SK-N-SH treated with all-trans-retinoic acid at 6 μM for 48 hours (cell line): ENCODE measurements at regions not wholly inside any gene's neighbourhood (a gene's known extent, or its start where the extent isn't known, plus 50 kb on each side); places are given as distances from the start of the nearest gene placed in this dataset.
A peak's percentile ranks its signal among the peaks of the same experiment; 100 is the strongest.
"Not testable (repeated sequence)": the region's sequence is repeated elsewhere in the genome, so short reads cannot be mapped to it uniquely, and the experiment has no call there.

Experiments used
- ATAC-seq: fragments of 200-7000 bp; cut with Tn5 transposase; 3 replicates; pipeline ENCODE4 v1.9.1; 2020; ENCODE audit warnings: mild to moderate bottlenecking, moderate library complexity
- ARNTL ChIP-seq: fragments of 450-650 bp; formaldehyde crosslinking; IDR thresholded peaks from 2 replicates; pipeline ENCODE4 v1.5.0; 2020; ENCODE audit warnings: low read depth, mild to moderate bottlenecking, moderate library complexity, borderline replicate concordance
- CREB5 ChIP-seq: fragments of 250-450 bp; sonication (Bioruptor Pico); IDR thresholded peaks from 2 replicates; pipeline ENCODE4 v1.5.1; 2020; ENCODE audit warnings: low read depth, mild to moderate bottlenecking, moderate library complexity
- CSRNP3 ChIP-seq: fragments of 250-450 bp; sonication (Bioruptor Pico); IDR thresholded peaks from 2 replicates; pipeline ENCODE4 v1.5.1; 2021; ENCODE audit warnings: mild to moderate bottlenecking, moderate library complexity
- ESRRG ChIP-seq: fragments of 250-450 bp; sonication (Bioruptor Pico); IDR thresholded peaks from 2 replicates; pipeline ENCODE4 v1.6.1; 2021; ENCODE audit warnings: mild to moderate bottlenecking
- GLIS3 ChIP-seq: fragments of 250-450 bp; sonication (Bioruptor Pico); IDR thresholded peaks from 2 replicates; pipeline ENCODE4 v1.5.0; 2020; ENCODE audit warnings: mild to moderate bottlenecking, moderate library complexity
- ISL1 ChIP-seq: fragments of 250-450 bp; sonication (Bioruptor Pico); IDR thresholded peaks from 2 replicates; pipeline ENCODE4 v2.1.2; 2022; ENCODE audit warnings: mild to moderate bottlenecking, moderate library complexity
- PATZ1 ChIP-seq: fragments of 250-450 bp; sonication (Bioruptor Pico); IDR thresholded peaks from 2 replicates; pipeline ENCODE4 v1.8.0; 2020; ENCODE audit warnings: mild to moderate bottlenecking, moderate library complexity, borderline replicate concordance
- POU6F1 ChIP-seq: fragments of 250-450 bp; sonication (Bioruptor Pico); IDR thresholded peaks from 2 replicates; pipeline ENCODE4 v1.8.0; 2021; ENCODE audit warnings: low read depth, mild to moderate bottlenecking, moderate library complexity, borderline replicate concordance
- PPARA ChIP-seq: fragments of 250-450 bp; sonication (Bioruptor Pico); IDR thresholded peaks from 2 replicates; pipeline ENCODE4 v1.5.0; 2020; ENCODE audit warnings: mild to moderate bottlenecking, borderline replicate concordance
- RARB ChIP-seq: fragments of 250-450 bp; sonication (Bioruptor Pico); IDR thresholded peaks from 2 replicates; pipeline ENCODE4 v1.8.0; 2021; ENCODE audit warnings: mild to moderate bottlenecking, moderate library complexity
- TCF4 ChIP-seq: fragments of 250-450 bp; sonication (Bioruptor Pico); IDR thresholded peaks from 2 replicates; pipeline ENCODE4 v1.8.0; 2021; ENCODE audit warnings: mild to moderate bottlenecking, moderate library complexity, borderline replicate concordance
- TOX ChIP-seq: fragments of 250-450 bp; sonication (Bioruptor Pico); IDR thresholded peaks from 2 replicates; pipeline ENCODE4 v1.8.0; 2021; ENCODE audit warnings: mild to moderate bottlenecking, moderate library complexity, borderline replicate concordance
- TSHZ2 ChIP-seq: fragments of 250-450 bp; sonication (Bioruptor Pico); IDR thresholded peaks from 2 replicates; pipeline ENCODE4 v1.5.0; 2020; ENCODE audit warnings: mild to moderate bottlenecking, moderate library complexity
- ZC3H10 ChIP-seq: fragments of 250-450 bp; sonication (Bioruptor Pico); IDR thresholded peaks from 2 replicates; pipeline ENCODE4 v1.5.1; 2021; ENCODE audit warnings: mild to moderate bottlenecking, moderate library complexity
- ZFP3 ChIP-seq: fragments of 250-450 bp; sonication (Bioruptor Pico); IDR thresholded peaks from 2 replicates; pipeline ENCODE4 v1.5.0; 2020; ENCODE audit warnings: mild to moderate bottlenecking, moderate library complexity
- ZFP30 ChIP-seq: fragments of 450-650 bp; formaldehyde crosslinking; IDR thresholded peaks from 2 replicates; pipeline ENCODE4 v1.5.0; 2022; ENCODE audit warnings: mild to moderate bottlenecking, moderate library complexity
- ZNF70 ChIP-seq: fragments of 450-650 bp; formaldehyde crosslinking; IDR thresholded peaks from 2 replicates; pipeline ENCODE4 v1.5.0; 2020; ENCODE audit warnings: mild to moderate bottlenecking, moderate library complexity
- ZNF8 ChIP-seq: fragments of 450-650 bp; formaldehyde crosslinking; IDR thresholded peaks from 2 replicates; pipeline ENCODE4 v1.5.0; 2020; ENCODE audit warnings: mild to moderate bottlenecking, moderate library complexity

GRCh38 chr1:229935157-229935556, 131.9 kb upstream of the GALNT2 start:
- ATAC-seq, result not testable (repeated sequence)

- no peak for ATAC-seq
- TF ChIP-seq ZFP30 (CRISPR knock-in tag), result no peak
- TF ChIP-seq ESRRG, result no peak
- no peak for TF ChIP-seq ZC3H10 (CRISPR knock-in tag)
- no peak for TF ChIP-seq ARNTL (CRISPR knock-in tag)
- no peak for TF ChIP-seq ZFP3 (CRISPR knock-in tag)
- TF ChIP-seq ISL1, result no peak
- no peak for TF ChIP-seq RARB (CRISPR knock-in tag)
- no peak for TF ChIP-seq CREB5 (CRISPR knock-in tag)
- TF ChIP-seq POU6F1 (CRISPR knock-in tag), result no peak
- no peak for TF ChIP-seq ZNF70 (CRISPR knock-in tag)
- TF ChIP-seq TOX (CRISPR knock-in tag), result no peak
- TF ChIP-seq GLIS3 (CRISPR knock-in tag), result no peak
Measured at GRCh38 chr1:229938551-229938950, 128.5 kb upstream of the GALNT2 start.

- no peak; the same call in 2 of the 3 replicates for ATAC-seq
- TF ChIP-seq PATZ1 (CRISPR knock-in tag), result 0 out of 2 replicates have a peak, but pooled peaks have one; percentile 48
- no peak for TF ChIP-seq POU6F1 (CRISPR knock-in tag)
- no peak for TF ChIP-seq ZNF70 (CRISPR knock-in tag)
- peak; percentile 62 for TF ChIP-seq ISL1
- TF ChIP-seq CSRNP3 (CRISPR knock-in tag), result no peak
- 0 out of 2 replicates have a peak, but pooled peaks have one; percentile 52 for TF ChIP-seq CREB5 (CRISPR knock-in tag)
Measured at GRCh38 chr1:229940684-229941083, 126.4 kb upstream of the GALNT2 start.

- ATAC-seq, result no peak
- TF ChIP-seq ESRRG (no peak), ARNTL (CRISPR knock-in tag) (no peak), ZFP30 (CRISPR knock-in tag) (no peak), TSHZ2 (CRISPR knock-in tag) (no peak), TCF4 (CRISPR knock-in tag) (no peak), ZNF8 (CRISPR knock-in tag) (no peak), PPARA (no peak), POU6F1 (CRISPR knock-in tag) (no peak), CREB5 (CRISPR knock-in tag) (no peak), ZNF70 (CRISPR knock-in tag) (no peak), GLIS3 (CRISPR knock-in tag) (no peak), ISL1 (no peak)
Measured at GRCh38 chr1:229941160-229941559, 125.9 kb upstream of the GALNT2 start.
